HG02852 (cell line): ENCODE measurements at regions not wholly inside any gene's neighbourhood (a gene's known extent, or its start where the extent isn't known, plus 50 kb on each side); places are given as distances from the start of the nearest gene placed in this dataset.
"Not testable (repeated sequence)": the region's sequence is repeated elsewhere in the genome, so short reads cannot be mapped to it uniquely, and the experiment has no call there.

Experiments
- ATAC-seq: cut with Tn5 transposase; IDR thresholded peaks from one replicate; pipeline ENCODE4 v1.9.1; 2021; ENCODE audit warnings: mild to moderate bottlenecking, moderate library complexity; ENCODE audit not compliant: unreplicated experiment

GRCh38 chr1:224529844-224530243 lies 86.3 kb upstream of the CNIH3 start:
- ATAC-seq = no peak

- ATAC-seq = no peak
Measured at GRCh38 chr1:224533517-224533916, 82.6 kb upstream of the CNIH3 start.

GRCh38 chr1:224534731-224535130 lies 81.4 kb upstream of the CNIH3 start:
- ATAC-seq = no peak

- no peak for ATAC-seq
Measured at GRCh38 chr1:224535641-224536040, 80.5 kb upstream of the CNIH3 start.

- no peak for ATAC-seq
Measured at GRCh38 chr1:224539971-224540370, 76.1 kb upstream of the CNIH3 start.

- no peak for ATAC-seq
Measured at GRCh38 chr1:224540535-224540934, 75.6 kb upstream of the CNIH3 start.

GRCh38 chr1:224541072-224541790 lies 74.9 kb upstream of the CNIH3 start:
- no peak for ATAC-seq

- ATAC-seq = no peak
Measured at GRCh38 chr1:224541901-224542630, 74.1 kb upstream of the CNIH3 start.

GRCh38 chr1:224542783-224543440 lies 73.2 kb upstream of the CNIH3 start:
- ATAC-seq = no peak

- ATAC-seq = no peak
Measured at GRCh38 chr1:224543453-224543852, 72.7 kb upstream of the CNIH3 start.

GRCh38 chr1:224544346-224545110 lies 71.6 kb upstream of the CNIH3 start:
- no peak for ATAC-seq

GRCh38 chr1:224545571-224545970 lies 70.5 kb upstream of the CNIH3 start:
- no peak for ATAC-seq

- ATAC-seq = no peak
Measured at GRCh38 chr1:224548676-224549075, 67.4 kb upstream of the CNIH3 start.

GRCh38 chr1:224551189-224551588 lies 64.9 kb upstream of the CNIH3 start:
- ATAC-seq = not testable (repeated sequence)

- ATAC-seq = no peak
Measured at GRCh38 chr1:224554056-224554455, 62.1 kb upstream of the CNIH3 start.

- ATAC-seq = no peak
Measured at GRCh38 chr1:224554620-224555259, 61.4 kb upstream of the CNIH3 start.

- ATAC-seq = no peak
Measured at GRCh38 chr1:224558904-224559303, 57.2 kb upstream of the CNIH3 start.

- no peak for ATAC-seq
Measured at GRCh38 chr1:224559981-224560728, 56.0 kb upstream of the CNIH3 start.

GRCh38 chr1:224562881-224563280 lies 53.2 kb upstream of the CNIH3 start:
- not testable (repeated sequence) for ATAC-seq

GRCh38 chr1:224563666-224564065 lies 52.5 kb upstream of the CNIH3 start:
- no peak for ATAC-seq
